ENCODE measurements at regions not wholly inside any gene's neighbourhood (a gene's known extent, or its start where the extent isn't known, plus 50 kb on each side); places are given as distances from the start of the nearest gene placed in this dataset.

- TF ChIP-seq CTCF (IDR thresholded peaks at IDR 0.05; ENCODE audit: borderline replicate concordance, extremely low read depth, low read length, poor library complexity, severe bottlenecking) (no peak), EZH2 (IDR thresholded peaks at IDR 0.05; ENCODE audit: borderline replicate concordance, low read depth, low read length, severe bottlenecking) (no peak)
Measured at GRCh38 chr20:54340206-54340605, 132.3 kb downstream of the PFDN4 start.

Data from DND-41 (cell line).